GOT3 (cell line): ENCODE measurements at regions not wholly inside any gene's neighbourhood (a gene's known extent, or its start where the extent isn't known, plus 50 kb on each side); places are given as distances from the start of the nearest gene placed in this dataset.
A peak's percentile ranks its signal among the peaks of the same experiment; 100 is the strongest.

Experiments
- DNase-seq: peaks from one replicate; lab custom pipeline; 2025; ENCODE audit warnings: mixed read lengths; lab: John Stamatoyannopoulos, UW

GRCh38 chr7:20021066-20021465, 196.1 kb downstream of the MACC1 start:
- DNase-seq = no peak

DNA sequence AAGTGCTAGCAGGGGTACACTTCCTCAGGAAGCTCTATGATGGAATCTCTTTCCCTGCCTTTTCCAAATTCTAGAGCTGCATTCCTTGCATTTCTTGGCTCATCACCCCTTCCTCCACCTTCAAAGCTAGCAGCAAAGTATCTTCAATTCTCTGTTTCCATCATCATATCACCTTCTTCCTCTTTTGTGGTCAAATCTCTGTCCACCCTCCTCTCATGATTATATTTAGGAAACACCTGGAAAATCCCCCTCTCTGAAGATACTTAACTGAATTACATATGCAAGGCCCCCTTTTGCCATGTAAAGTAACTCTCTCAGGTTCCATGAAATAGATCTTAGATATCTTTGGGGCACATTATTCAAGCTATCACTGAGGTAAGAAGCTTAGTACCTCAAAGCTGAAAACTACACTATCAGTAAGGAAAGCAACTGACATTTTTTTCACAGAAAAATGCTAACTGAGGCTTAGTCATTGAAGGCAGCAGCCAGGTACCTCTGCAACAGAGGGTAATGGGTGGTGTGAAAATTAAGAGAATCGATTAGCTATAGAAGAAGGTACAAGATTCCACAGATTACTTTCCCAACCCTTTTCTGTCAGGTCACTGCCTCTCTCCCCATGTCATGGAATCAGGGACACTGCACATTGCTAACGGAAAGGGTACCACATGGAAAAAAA, 197.3 kb downstream of the MACC1 start:
- DNase-seq = no peak

- DNase-seq = no peak
Observed at GRCh38 chr7:20016669-20017068, 200.5 kb downstream of the MACC1 start.

GRCh38 chr7:20013536-20013935, 203.6 kb downstream of the MACC1 start:
- no peak for DNase-seq

GRCh38 chr7:20012100-20012499, 205.1 kb downstream of the MACC1 start:
- DNase-seq = no peak

DNA sequence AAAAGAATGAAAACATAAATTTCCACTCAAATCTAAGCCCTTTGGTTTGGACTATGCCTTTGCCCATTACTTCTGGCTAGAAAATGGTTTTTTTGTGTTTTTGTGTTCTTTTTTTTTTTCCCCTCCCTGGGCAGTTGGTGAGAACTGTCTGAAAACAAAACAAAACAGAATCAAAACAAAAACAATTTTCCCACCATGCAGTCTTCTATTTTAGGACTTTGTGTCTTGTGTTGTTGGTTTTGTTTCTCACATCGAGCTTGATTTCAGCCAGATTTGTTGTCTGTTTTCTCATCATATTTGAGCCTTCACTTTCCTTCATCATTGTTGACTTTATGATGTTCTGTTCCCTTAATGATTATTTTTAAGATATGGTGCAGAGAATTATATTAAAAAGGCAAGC, 206.3 kb downstream of the MACC1 start:
- no peak for DNase-seq

DNA sequence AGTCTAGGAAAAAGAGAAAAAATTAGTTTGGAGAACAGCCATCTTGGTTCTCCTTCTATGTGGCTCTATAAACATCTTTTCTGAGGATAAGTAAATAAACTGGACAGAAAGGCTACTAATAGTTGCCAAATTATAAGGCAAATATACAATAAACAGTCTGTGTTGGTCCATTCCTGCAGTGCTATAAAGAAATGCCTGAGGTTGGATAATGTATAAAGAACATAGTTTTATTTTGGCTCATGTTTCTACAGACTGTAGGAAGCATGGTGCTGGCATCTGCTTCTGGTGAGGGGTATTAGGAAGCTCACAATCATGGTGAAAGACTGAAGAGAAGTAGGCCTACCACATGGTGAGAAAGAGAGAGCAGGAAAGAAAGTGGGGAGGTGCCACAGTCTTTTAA, 209.7 kb downstream of the MACC1 start:
- DNase-seq = no peak

DNA sequence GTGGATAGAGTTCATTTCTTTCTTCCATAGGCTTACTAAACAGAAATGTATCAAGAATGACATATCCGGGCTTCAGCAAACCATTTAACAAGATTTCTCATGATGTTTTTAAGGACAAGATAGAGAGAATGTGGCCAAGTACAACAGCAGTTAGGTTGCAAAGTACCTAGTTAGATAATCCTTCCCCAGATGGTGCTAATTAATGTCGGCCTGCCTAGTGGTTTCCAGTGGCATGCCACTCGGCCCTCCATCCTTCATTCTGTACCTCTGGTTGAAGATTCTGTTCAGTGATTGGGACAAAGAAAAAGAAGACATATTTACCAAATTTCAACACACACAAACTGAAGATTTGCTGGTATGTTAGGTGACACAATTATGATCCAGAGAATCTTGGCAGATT, 212.1 kb downstream of the MACC1 start:
- DNase-seq = no peak

GRCh38 chr7:19999681-20000080, 217.5 kb downstream of the MACC1 start:
- DNase-seq = no peak

DNA sequence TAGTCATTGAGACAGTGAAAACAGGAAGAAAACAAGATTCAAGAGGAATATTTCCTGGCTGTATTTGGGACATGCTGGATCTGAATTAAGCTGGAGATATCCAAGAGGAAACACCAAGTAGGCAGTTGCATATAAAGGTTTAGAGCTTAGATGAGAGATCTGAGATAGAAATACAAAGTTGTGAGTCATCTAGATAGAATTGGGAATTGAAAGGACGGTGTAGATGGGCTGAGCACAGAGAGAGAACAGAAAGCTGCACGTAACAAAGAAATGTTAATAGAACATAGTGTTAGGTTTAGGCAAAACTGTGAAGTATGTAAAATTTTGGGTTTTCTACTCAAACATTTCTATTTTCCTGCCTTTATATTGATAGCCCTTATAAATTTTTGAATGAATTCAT, 218.5 kb upstream of the TMEM196 start:
- DNase-seq = no peak

GRCh38 chr7:19989906-19990305, 216.5 kb upstream of the TMEM196 start:
- DNase-seq = no peak

GRCh38 chr7:19988860-19989259, 215.4 kb upstream of the TMEM196 start:
- DNase-seq = no peak

DNA sequence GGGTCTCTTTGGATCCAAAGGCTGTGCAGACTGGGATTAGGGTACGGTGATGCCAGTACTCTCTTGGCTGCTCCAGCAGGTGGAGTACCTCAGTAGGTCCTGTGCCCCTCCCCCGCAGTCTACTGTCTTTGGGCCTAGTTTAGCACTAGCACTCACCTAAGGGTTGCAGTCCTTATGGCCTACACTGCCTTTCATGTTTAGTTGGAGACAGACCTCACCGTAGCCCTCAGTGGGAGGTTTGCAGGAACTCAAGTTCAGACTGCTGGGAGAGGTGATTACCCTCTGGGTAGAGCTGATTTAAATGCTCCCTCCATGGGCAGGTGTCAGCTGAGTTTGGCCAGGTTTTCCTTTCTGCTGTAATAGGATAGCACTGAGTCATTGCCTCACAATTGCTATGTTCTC, 210.8 kb upstream of the TMEM196 start:
- no peak for DNase-seq

DNA sequence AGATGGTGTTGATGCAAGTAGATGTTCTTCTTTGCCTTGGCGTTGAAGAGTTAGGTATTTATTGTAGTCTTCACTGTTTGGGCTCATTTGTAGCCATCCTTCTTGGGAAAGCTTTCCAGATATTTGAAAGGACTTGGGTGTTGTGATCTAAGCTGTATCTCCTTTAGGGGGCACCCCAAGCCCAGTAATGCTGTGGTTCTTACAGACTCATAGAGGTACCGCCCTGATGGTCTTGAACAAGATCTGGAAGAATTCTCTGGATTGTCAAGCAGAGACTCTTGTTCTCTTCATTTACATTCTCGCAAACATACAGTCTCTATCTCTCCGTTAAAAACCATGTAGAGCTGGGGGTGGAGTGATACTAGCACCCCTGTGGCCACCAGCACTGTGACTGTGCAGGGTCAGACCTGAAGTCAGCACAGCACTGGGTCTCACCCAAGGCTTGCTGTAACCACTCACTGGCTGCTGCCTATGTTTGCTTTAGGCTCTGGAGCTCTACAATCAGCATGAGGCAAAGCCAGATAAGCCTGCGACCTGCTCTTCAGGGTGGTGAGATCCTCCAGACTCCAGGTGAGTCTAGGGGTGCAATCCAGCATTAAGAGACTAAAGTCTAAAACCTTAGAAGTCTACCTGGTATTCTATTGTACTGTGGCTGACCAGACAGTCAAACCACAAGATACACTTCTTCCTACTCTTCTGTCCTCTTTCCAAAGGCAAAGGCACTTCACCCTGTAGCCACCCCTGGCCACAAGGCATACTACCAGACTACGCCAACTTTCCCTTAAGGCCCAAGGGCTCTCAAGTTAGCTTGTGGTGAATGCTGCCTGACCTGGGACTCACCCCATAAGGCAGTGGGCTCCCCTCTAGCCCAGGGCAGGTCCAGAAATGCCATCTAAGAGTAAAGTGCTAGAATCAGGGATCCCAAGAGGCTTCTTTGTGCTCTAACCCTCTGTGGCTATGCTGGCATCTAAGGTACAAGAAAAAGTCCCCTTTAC, 209.7 kb upstream of the TMEM196 start:
- DNase-seq = no peak

DNA sequence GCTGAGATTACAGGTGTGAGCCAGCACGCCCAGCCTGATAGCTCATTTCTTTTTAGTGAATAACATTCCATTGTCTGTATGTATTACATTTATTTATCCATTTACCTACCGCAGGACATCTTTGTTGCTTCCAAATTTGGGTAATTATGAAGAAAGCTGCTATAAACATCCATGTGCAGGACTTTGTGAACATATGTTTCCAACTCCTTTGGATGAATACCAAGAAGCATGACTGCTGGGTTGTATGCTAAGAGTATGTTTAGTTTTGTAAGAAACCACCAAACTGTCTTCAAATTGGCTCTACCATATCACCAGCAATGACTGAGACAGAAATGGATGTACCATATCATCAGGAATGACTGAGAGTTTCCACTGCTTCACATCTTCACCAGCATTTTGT, 200.2 kb upstream of the TMEM196 start:
- no peak for DNase-seq

DNA sequence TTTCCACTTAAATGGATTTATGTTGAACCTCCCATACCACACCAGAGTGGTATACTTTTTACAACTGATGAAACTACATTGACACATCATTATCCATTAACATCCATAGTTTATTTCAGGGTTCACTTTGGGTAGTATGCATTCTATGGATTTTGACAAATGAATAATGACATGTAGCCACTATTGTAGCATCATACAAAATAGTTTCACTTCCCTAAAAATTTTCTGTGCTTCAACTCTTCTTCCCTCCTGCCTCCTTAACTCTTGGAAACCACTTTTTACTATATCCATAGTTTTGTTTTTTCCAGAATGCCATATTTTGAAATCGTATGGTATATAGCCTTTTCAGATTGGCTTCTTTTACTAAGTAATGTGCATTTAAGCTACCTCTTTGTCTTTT, 199.5 kb upstream of the TMEM196 start:
- DNase-seq = no peak

DNA sequence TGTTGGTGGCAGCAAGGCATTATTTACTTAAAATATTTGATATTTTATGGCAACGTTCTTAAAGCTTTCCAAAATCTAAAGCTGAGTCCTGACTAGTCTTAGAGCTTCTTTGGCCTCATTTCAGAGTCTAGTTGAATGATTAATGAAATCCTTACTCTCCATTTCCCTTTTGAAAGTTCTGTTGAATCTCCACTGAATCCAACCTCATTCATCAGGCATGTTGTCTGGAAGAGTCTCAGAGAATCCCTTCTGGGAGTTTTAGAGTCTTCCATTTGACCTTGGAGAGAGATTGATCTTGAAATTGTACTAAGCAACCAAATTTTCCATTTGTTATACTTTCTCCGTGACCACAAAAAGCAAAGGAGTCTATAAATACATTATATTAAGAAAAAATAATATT, 198.5 kb upstream of the TMEM196 start:
- DNase-seq = no peak

DNA sequence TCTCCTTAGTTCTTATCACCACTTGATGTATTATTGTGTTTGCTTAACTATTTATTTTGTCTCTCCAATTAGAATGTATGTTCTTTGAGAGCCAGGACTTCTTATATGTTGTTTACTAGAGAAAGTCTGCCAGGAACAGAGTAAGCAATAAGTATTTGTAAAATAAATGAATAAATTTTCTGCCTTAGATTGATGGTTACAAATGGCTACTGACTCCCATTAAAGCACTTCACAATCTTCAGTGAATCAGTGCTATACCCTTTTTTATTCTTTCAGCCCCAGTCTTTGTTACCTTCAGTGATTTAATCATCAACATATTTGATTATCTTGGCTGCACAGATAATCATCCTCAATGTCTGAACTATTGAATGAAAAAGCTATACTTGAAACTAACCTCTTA, 197.1 kb upstream of the TMEM196 start:
- no peak for DNase-seq

- no peak for DNase-seq
Observed at GRCh38 chr7:19969859-19970493, 196.6 kb upstream of the TMEM196 start.

DNA sequence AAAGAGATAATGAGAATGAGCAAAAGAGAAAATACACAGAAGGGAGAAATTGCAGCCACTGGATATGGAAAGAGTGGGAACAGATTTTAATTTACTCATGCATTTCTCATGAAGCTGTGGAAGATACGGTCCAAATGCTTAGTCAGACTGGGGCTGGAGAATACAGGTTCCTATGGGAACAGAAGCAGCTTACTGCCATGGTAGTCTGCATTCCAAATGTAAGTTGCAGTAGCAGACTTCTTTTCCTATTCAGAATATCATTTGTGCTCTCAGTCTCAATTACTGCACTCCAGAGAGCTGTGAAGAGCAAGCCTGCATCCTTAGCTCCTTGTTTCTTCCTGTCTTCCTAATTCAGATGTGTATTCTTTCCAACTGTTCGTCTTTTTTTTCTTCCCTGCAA, 190.8 kb upstream of the TMEM196 start:
- no peak for DNase-seq

DNA sequence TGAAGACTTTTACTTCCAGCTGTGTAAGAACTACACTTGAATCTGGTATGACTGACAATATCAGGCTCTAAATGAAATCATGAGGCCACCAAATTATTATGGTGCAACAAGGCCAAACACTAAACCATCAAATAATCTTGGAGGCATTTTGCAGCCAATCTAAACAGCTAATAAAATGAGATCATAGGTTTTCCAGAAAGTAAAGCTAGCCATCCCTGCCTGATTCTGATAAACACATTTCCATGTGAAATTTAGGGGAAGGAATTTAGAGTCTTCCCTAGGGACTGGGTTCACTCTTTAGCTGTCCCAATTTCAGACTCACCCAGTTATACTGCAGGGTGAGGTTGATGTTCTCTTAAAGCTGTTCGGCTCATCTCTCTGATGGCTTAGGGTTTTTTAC, 190.3 kb upstream of the TMEM196 start:
- DNase-seq = no peak

DNA sequence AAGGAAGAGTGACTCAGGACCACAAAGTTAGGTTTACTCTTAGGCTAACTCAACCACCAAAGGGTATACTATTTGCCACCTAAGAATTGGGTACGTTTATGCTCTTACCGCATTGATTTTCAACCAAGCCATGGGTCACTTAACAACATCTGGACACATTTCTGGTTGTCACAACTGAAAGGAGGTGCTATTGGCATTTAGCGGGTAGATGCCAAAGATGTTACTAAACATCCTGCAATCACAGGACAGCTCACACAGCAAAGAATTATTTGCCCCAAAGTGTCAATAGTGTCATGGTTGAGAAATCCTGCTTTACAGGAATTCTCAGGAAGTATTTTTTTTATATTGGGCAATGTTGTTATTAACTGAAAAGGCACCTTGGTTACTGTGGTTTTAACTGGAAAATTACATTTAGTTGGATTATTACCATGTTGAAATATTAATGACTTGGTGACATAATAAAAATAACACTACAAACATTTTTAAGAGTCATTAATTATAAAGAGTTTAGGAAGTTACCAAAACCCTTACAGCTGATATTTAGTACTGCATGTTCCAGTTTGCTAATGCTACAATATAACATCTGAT, 185.0 kb upstream of the TMEM196 start:
- peak; percentile 40 for DNase-seq

DNA sequence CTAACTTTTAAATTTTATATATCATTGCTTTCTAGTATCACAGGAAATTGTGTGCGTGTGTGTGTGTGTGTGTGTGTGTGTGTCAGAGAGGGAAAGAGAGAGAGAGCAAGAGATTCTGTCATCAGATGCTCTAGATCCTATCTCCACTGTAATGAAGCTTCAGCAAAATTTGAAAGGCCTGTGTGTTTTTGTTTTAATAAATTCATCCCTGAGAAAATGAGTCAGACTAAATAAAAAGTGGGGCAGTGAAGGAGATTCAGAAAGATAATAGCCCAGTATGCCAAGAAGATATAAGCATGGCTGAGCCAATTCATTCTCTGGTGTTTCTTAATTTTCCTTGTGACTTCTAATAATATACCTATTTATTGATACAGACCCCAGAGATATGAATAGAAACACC, 184.2 kb upstream of the TMEM196 start:
- no peak for DNase-seq
